Stimulated activated CD4-positive, alpha-beta T cell treated with anti-CD3 and anti-CD28 coated beads, Interleukin-15, amount 100 ng/mL, for 1 hour (primary cell): ENCODE measurements at regions not wholly inside any gene's neighbourhood (a gene's known extent, or its start where the extent isn't known, plus 50 kb on each side); places are given as distances from the start of the nearest gene placed in this dataset.
A peak's percentile ranks its signal among the peaks of the same experiment; 100 is the strongest.

ENCODE experiments used
- DNase-seq, 2 donors: peaks; one replicate each; pipeline ENCODE4 v3.0.0-alpha.2; 2020; ENCODE audit warnings: low read depth in 1 of 2, low spot score in 1 of 2

GRCh38 chr6:113622254-113622653 is 234.9 kb upstream of the MARCKS start:
- DNase-seq = no peak

DNA sequence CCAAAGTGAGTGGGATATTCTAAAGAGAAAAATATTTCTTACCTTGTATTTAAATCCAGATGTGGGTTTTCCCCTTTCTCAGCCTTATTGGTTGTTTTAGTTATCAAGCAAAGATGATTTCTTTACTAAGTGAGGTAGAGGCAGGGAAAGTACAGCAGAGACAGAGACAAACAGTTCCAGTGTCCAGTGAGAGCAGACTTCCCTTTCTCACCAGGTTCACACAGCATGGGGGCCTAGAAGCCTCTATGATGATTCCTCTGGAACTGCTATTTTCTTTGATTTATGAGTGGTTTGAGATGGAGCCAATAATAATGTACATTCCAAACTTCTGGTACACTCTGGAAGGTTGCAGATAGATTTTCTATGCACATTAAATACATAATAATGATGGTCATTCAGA is 234.0 kb upstream of the MARCKS start:
- DNase-seq = no peak

- DNase-seq = no peak
These were observed 231.3 kb upstream of the MARCKS start for GRCh38 chr6:113625850-113626249.

- DNase-seq = no peak
These were observed 230.7 kb upstream of the MARCKS start for GRCh38 chr6:113626475-113626874.

DNA sequence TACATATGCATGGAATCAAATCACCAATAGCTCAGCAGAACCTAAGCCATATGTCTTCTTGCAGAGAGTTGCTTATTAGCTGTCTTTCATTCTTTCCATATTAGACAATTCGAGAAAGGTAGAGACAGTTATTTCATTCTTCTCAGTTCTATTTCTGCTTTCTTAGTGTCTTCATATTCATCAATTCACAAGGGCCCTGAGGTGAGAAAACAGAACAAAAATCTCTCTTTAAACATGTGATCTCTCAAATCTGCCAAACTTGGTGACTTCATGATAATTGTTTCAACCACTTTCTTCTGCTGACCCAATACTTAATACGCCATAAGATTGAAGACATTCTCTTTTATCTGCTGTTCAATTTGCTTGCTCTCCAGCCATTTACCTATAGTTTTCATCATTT is 229.7 kb upstream of the MARCKS start:
- DNase-seq = no peak

- no peak for DNase-seq
These were observed 227.9 kb upstream of the MARCKS start for GRCh38 chr6:113629256-113629655.

DNA sequence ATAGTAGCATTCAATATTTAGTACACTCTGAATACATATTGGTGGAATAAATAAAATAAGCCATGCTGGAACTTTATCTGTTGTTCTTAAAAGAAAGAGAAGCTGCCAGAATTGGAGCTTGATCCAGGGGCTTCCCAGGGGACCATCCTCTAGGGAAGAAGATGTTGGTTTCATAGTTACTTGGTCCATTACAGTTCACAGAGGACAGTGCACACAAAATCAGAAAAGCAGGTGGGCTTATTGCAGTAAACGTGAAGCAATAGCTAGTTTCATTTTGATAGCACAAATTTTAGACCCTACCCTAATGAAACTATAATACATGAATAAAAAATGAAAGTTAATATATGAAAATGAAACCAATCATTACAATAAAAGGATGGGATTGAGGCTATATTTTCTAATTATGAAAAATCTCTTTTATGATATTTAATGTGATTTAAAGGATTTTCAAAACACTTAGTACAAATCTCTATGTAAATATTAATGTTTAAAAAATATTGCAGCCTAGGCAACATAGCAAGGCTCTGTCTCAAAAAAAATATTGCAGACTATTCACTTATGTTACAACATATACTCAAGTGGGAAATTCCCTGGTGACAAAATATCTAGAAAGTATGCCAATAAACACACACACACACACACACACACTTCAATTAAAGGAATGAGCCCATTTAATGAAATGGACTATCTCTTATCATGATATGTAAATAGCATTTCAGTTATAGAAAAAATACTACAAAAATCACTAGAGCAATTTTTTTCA is 227.0 kb upstream of the MARCKS start:
- DNase-seq = no peak

DNA sequence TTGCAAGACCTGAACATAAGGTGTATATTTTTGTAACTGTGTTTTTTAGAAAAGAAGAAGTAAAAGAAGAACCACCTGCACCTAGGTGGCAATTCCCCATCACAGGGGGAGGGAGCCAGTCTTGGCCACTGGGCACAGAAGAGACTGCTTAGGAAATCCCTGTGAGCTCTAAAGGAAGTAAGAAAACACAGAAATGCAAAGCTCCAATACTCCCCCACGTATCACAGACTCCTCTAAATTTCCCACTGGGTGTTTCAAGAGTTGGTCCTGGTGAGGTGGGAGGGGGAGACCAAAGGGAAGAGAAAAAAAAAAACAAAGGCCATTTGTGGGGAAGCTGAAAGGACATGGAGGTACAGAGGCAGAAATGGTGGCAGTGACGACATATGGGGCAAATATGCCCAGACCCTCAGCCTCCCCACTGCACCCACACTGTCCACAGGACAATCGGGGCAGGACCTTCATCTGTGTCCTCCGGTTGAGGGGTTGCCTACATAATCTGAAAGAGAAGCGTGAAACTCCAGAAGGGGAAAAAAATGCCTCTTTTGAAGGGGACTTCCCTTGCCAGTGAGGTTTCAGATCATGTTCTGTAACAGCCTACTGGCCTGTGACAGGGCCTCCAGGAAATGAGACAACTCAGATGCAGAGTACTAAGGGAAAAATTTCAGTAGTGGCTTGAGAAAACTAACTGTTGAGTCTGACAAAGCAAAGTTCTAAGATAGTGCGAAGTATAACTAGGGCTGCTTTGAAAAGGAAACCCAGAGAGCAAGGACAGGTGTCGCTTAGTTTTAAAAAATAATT is 226.2 kb upstream of the MARCKS start:
- no peak for DNase-seq

DNA sequence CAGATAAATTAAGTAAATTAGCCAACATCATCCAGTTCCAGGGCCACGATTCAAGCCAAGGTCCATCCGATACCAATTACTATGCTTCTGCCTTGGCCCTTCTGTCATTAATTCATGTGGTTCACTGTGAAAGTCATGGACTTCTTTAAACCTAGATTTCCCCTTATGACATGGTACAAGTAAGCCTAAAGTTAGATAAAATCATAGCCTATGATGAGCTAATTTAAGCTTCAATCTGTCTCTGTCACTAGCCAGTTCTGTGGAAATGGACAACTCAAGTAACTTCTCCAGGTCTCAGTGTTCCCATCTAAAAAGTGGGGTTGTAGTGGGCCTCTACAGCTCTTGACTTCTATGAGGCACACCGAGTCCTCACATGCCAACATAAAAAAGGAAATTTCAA is 225.5 kb upstream of the MARCKS start:
- DNase-seq = no peak

DNA sequence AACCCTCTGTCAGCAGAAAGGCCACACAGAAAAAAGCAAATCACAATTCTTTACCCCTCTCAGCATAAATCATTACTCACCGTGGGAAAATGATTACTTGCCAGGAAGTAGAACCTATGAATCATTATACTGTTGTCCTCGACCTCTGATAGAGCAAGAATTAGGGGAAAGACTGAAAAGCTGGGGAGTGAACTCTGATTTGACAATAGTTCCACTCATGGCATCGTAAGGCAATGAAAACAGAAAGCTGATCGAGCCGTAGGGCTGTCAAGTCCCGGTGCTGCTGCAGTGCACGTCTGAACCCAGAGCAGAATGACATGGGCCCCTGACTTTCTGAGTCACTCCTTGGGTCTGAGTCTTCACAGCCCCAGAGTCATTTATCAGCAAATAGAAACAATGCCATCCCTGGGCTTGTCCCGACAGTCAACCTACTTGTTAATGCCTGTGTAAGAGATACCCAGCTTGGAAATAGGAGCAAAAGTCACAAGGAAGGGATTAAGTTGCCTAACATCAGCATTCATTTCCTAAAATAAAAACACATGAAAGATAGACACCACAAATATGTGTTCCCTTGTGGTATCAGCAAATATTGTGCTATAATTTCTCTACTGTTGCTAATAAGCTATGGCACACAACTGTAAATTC is 224.8 kb upstream of the MARCKS start:
- peak in 1 of 2 donors; percentile 8 for DNase-seq

- DNase-seq = no peak
These were observed 223.5 kb upstream of the MARCKS start for GRCh38 chr6:113633638-113634037.

- no peak for DNase-seq
These were observed 222.6 kb upstream of the MARCKS start for GRCh38 chr6:113634352-113635163.

- DNase-seq = no peak
These were observed 221.7 kb upstream of the MARCKS start for GRCh38 chr6:113635222-113635986.

GRCh38 chr6:113636357-113636824 is 220.8 kb upstream of the MARCKS start:
- DNase-seq = no peak

- DNase-seq = no peak
These were observed 217.1 kb upstream of the MARCKS start for GRCh38 chr6:113640051-113640450.

DNA sequence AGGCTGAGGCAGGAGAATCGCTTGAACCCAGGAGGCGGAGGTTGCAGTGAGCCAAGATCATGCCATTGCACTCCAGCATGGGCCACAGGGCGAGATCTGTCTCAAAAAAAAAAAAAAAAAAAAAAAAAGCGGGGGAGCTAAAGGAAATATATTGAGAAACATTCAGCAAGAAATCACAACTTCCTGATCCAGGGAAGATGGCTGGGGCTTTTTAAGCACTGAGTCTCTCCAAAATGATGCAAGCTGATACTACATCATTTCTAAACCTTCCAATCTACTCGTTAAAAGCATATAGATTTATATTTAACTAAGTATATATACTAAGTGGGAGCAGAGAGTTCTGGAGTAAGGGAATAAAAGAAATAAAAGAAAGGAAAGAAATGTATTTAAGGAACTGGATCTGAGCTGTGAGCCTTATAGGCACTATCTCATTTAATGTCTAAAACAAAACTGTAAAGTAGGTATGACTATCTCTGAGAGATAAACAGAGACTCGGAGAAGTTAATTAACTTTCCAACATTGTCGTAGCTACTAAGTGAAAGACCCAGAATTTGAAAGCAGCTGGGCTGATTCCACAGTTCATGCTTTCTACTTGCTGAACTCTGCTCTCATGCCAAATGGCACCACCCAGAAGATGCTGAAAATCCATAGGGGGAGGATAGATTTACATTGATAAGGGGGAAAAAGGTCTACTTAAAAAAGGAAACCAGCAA is 215.0 kb upstream of the MARCKS start:
- no peak for DNase-seq

DNA sequence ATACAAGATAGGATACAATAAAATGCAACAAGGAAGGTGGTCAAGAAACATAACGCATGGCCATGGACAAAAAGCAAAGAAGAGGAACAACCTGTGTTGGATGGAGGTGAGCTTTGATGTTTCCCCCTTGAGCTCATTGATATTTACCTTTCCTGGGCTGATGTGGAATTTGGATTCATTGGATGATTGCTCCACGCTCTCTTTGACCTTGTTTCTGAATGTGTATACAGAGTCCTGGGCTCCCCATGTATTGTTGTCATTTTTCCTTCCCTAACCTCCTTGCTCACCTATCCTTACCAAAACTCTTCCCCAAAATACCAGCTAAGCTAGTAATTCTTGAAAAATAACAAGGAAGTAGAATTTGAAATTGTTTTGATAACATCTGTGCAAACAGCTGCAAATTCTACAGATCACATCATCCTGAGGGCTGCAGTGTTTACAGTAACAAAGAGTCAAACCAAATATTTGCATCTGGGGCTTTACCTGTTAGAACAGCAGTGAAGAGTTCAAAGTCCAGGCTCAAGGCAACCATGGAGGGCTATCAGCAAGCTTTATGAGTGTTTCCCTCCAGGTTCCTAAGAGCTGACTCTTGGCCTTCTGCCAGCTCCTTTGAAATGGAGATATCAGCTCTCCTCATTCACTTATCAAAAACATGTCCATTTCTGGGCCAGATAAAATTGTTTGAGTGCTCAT is 214.3 kb upstream of the MARCKS start:
- no peak for DNase-seq

- no peak for DNase-seq
These were observed 213.8 kb upstream of the MARCKS start for GRCh38 chr6:113643407-113643770.

GRCh38 chr6:113644861-113645575 is 212.1 kb upstream of the MARCKS start:
- DNase-seq = no peak
